HepG2 (cell line): ENCODE measurements at regions not wholly inside any gene's neighbourhood (a gene's known extent, or its start where the extent isn't known, plus 50 kb on each side); places are given as distances from the start of the nearest gene placed in this dataset.
"Not testable (repeated sequence)": the region's sequence is repeated elsewhere in the genome, so short reads cannot be mapped to it uniquely, and the experiment has no call there.

Source experiments
- ATAC-seq: fragments of 200-7000 bp; cut with Tn5 transposase; 3 replicates; pipeline ENCODE4 v1.9.1; 2020; ENCODE audit warnings: mild to moderate bottlenecking, moderate library complexity
- BruUV-seq: library from RNA; stranded (reverse); fragments of 400-500 nt; replicated peaks from 2 replicates; lab custom pipeline; 2021; lab: Mats Ljungman, UMichigan
- CTCF ChIA-PET: fragments of 300-600 bp; formaldehyde crosslinking; extraction: SDS; loops from one replicate; lab custom pipeline; 2021; ENCODE audit warnings: low total read pairs, inconsistent platforms, low intra/inter-chr PET ratio; lab: Yijun Ruan, JAX
- POLR2A ChIA-PET: fragments of 350-600 bp; sonication (Branson Sonifier 250); formaldehyde crosslinking; loops from one replicate; lab custom pipeline; 2020; ENCODE audit warnings: antibody characterized with exemption, inconsistent platforms; lab: Yijun Ruan, JAX
- DNase-seq: peaks from one replicate; pipeline ENCODE4 v3.0.0-alpha.2; 2015; ENCODE audit warnings: low spot score
- FAIRE-seq: peaks from 3 replicates; lab custom pipeline; 2011; peaks lifted over from hg19 to GRCh38; lab: Jason Lieb, UNC
- H2AFZ ChIP-seq: one replicate; pipeline ENCODE4 v1.6.1; 2011; ENCODE audit warnings: low read length, inconsistent platforms
- H3K27ac ChIP-seq: fragments of 300-600 bp; 3 replicates; pipeline ENCODE4 v1.8.0; 2011; ENCODE audit warnings: mixed run types, mild to moderate bottlenecking, mixed read lengths, low read length, inconsistent platforms; ENCODE audit not compliant: insufficient read depth; ENCODE audit errors: extremely low read length
- H3K27me3 ChIP-seq, 2 experiments: fragments of 200-600 bp in 1 of 2; 2 replicates in 1 of 2; 3 replicates in 1 of 2; pipeline versions ENCODE4 v1.6.0 to v1.8.0; 2011; ENCODE audit warnings: low read length in 2 of 2, mild to moderate bottlenecking in 2 of 2, moderate library complexity in 2 of 2, inconsistent platforms in 1 of 2; ENCODE audit not compliant: insufficient read depth in 2 of 2, control insufficient read depth in 1 of 2
- H3K36me3 ChIP-seq, 2 experiments: fragments of 200-600 bp in 1 of 2; replicated peaks in 1 of 2; 2 replicates in 1 of 2; 3 replicates in 1 of 2; pipeline versions ENCODE4 v1.5.1 to v1.8.0; 2011; ENCODE audit warnings: low read length in 2 of 2, inconsistent platforms in 1 of 2; ENCODE audit not compliant: insufficient read depth in 2 of 2, control insufficient read depth in 1 of 2
- H3K4me1 ChIP-seq: 2 replicates; pipeline ENCODE4 v1.5.1; 2012; ENCODE audit warnings: low read length, inconsistent platforms; ENCODE audit not compliant: insufficient read depth
- H3K4me2 ChIP-seq: 2 replicates; pipeline ENCODE4 v1.6.0; 2011; ENCODE audit warnings: low read depth, low read length, inconsistent platforms
- H3K4me3 ChIP-seq, 3 experiments: fragments of 200-600 bp in 1 of 3; sonication (generic), shearing (Covaris generic) in 1 of 3; replicated peaks in 1 of 3; 2 replicates each; pipeline ENCODE4 v1.5.1; 2011 to 2016; ENCODE audit warnings: low read length in 3 of 3, inconsistent platforms in 2 of 3, low read depth in 2 of 3, mild to moderate bottlenecking in 2 of 3, control low read depth in 1 of 3, mixed read lengths in 1 of 3; ENCODE audit not compliant: insufficient read depth in 1 of 3
- H3K79me2 ChIP-seq: one replicate; pipeline ENCODE4 v1.6.1; 2011; ENCODE audit warnings: low read length, inconsistent platforms; ENCODE audit not compliant: insufficient read depth
- H3K9ac ChIP-seq: 2 replicates; pipeline ENCODE4 v1.6.0; 2011; ENCODE audit warnings: mild to moderate bottlenecking, low read depth, low read length, inconsistent platforms; ENCODE audit not compliant: insufficient read depth
- H3K9me3 ChIP-seq: 2 replicates; pipeline ENCODE4 v1.5.1; 2012; ENCODE audit warnings: mild to moderate bottlenecking, low read length
- H4K20me1 ChIP-seq: 2 replicates; pipeline ENCODE4 v1.6.0; 2011; ENCODE audit warnings: inconsistent platforms, mild to moderate bottlenecking, low read length, moderate library complexity; ENCODE audit not compliant: insufficient read depth
- DPF2 ChIP-seq: sonication (generic); formaldehyde crosslinking; IDR thresholded peaks from 2 replicates; pipeline ENCODE4 v1.4.0; 2020; ENCODE audit warnings: mild to moderate bottlenecking, low read depth, missing genetic modification reagents, borderline replicate concordance
- ZNF3 ChIP-seq: IDR thresholded peaks from 2 replicates; pipeline ENCODE4 v1.7.0; 2017; ENCODE audit warnings: inconsistent platforms
- ZSCAN9 ChIP-seq: IDR thresholded peaks from 2 replicates; pipeline ENCODE4 v1.6.1; 2016; ENCODE audit warnings: borderline replicate concordance
- WGBS: methylation state at CpG from one replicate; pipeline ENCODE4 v1.1.6; 2017; ENCODE audit warnings: low lambda C conversion rate; 5-methylcytosine and 5-hydroxymethylcytosine counted together
- in situ Hi-C: cut with HindIII; loops from 2 replicates; pipeline ENCODE4 v1.10.0; 2017; ENCODE audit warnings: low pct_unique_long_range_greater_than_20kb; ENCODE audit not compliant: extremely low pct_ligation_motif_present
- intact Hi-C: fragments of 100-400 bp; cut with micrococcal nuclease; formaldehyde crosslinking; loops from one replicate; pipeline ENCODE4 v1.10.0; 2022; ENCODE audit not compliant: unreplicated experiment

- Histone ChIP-seq H3K27ac (no peak overlapping the region), H3K9ac (no peak overlapping the region), H4K20me1 (no peaks in the 10 kb centered on the region), H3K79me2 (no peaks in the 10 kb centered on the region), H3K9me3 (peaks cover 31% of the 10 kb centered on the region), H3K27me3 (no peaks in the 10 kb centered on the region), H3K36me3 (no peaks in the 10 kb centered on the region), H3K4me2 (no peak overlapping the region), H2AFZ (no peak overlapping the region), H3K4me3 (no peak overlapping the region), H3K4me1 (no peaks in the 10 kb centered on the region)
- FAIRE-seq (no peak), ATAC-seq (no peak), DNase-seq (no peak)
- in situ Hi-C loops: no loop called here
- no TSS peak for BruUV-seq
- POLR2A ChIA-PET: no interaction called here
- intact Hi-C loops: no loop called here
- TF ChIP-seq ZNF3 (CRISPR knock-in tag): no peak
- TF ChIP-seq ZSCAN9: no peak
- TF ChIP-seq DPF2 (CRISPR knock-in tag): no peak
- 0% methylated on average over 1 of the region's 1 CpG for WGBS
- CTCF ChIA-PET: no interaction called here
Observed at GRCh38 chr2:83990636-83991035, 468.4 kb downstream of the SUCLG1 start.

GRCh38 chr2:83976628-83977027, 482.5 kb downstream of the SUCLG1 start:
- H4K20me1 ChIP-seq, in situ Hi-C loops, H3K4me2 ChIP-seq, DNase-seq, H3K36me3 ChIP-seq, CTCF ChIA-PET, H3K27ac ChIP-seq, H2AFZ ChIP-seq, intact Hi-C loops, H3K4me1 ChIP-seq, H3K79me2 ChIP-seq, H3K9ac ChIP-seq, H3K27me3 ChIP-seq, BruUV-seq, POLR2A ChIA-PET, H3K4me3 ChIP-seq, FAIRE-seq, ATAC-seq: not testable (repeated sequence)
- 34% methylated on average over 6 of the region's 6 CpGs for WGBS
- H3K9me3 ChIP-seq: peaks cover 12% of the 10 kb centered on the region; the same call in 1 of the 2 replicates
